Spleen (tissue), 7 donors: ENCODE measurements at regions not wholly inside any gene's neighbourhood (a gene's known extent, or its start where the extent isn't known, plus 50 kb on each side); places are given as distances from the start of the nearest gene placed in this dataset.

Experiments
- CTCF ChIP-seq, 11 experiments: fragments of 200-600 bp in 7 of 11; fragments of 450-650 bp in 4 of 11; sonication (generic) in 4 of 11; IDR thresholded peaks in 8 of 11; conservative IDR thresholded peaks in 3 of 11; 1 replicate in 7 of 11; 2 replicates in 4 of 11; pipeline versions ENCODE4 v1.4.0 to v1.8.0; 2016 to 2021; ENCODE audit warnings: antibody characterized with exemption in 11 of 11, inconsistent platforms in 4 of 11, mild to moderate bottlenecking in 1 of 11
- POLR2A ChIP-seq, 3 donors: fragments of 450-650 bp; IDR thresholded peaks; one replicate each; pipeline ENCODE4 v1.5.1; 2017; ENCODE audit warnings: antibody characterized with exemption in 3 of 3, mild to moderate bottlenecking in 1 of 3
- donor health status: DM: no; HTN: no; CAD: no; lungs with moderate emphysema.
- donor health status: DM: no; HTN: no; CAD: no.
- donor health status: DM: no; HTN: no; CAD: no.

- TF ChIP-seq POLR2A (IDR thresholded peaks at IDR 0.05) (no peak), CTCF (IDR thresholded peaks at IDR 0.05 in 8 of 11, conservative IDR thresholded peaks at IDR 0.05 in 3 of 11) (no peak)
Measured at GRCh38 chr19:30916238-30916637, 433.0 kb downstream of the TSHZ3 start.
